ENCODE measurements at regions not wholly inside any gene's neighbourhood (a gene's known extent, or its start where the extent isn't known, plus 50 kb on each side); places are given as distances from the start of the nearest gene placed in this dataset.
A peak's percentile ranks its signal among the peaks of the same experiment; 100 is the strongest.
"Not testable (repeated sequence)": the region's sequence is repeated elsewhere in the genome, so short reads cannot be mapped to it uniquely, and the experiment has no call there.

DNA sequence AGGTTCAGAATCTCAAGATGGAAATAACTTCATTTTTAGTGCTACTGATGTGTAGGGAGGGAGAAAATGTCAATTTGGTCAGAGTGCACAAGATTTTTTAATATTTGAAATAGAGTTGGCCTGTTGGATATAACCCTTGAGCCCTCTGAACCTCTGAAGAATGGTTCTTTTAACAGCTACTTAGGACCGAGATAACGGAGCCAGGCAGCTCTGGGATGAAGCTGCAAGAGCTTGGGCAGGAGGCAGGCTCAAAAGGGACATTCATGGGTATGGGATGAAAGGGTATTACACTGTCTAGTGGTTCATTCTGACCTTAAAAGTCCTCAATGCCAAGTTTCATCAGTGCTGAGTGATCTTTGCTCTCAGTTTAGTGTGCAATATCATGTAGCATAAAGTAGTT lies 111.4 kb upstream of the CPHXL start:
- no peak for DNase-seq

GRCh38 chr16:75841517-75841916 lies 115.2 kb upstream of the CPHXL start:
- DNase-seq = no peak

GRCh38 chr16:75847172-75847571 lies 120.9 kb upstream of the CPHXL start:
- DNase-seq = no peak

GRCh38 chr16:75854152-75854551 lies 127.9 kb upstream of the CPHXL start:
- no peak for DNase-seq

GRCh38 chr16:75860326-75861053 lies 134.2 kb upstream of the CPHXL start:
- no peak for DNase-seq

- DNase-seq = no peak
Observed at GRCh38 chr16:75861311-75862097, 135.2 kb upstream of the CPHXL start.

GRCh38 chr16:75862098-75862386 lies 135.8 kb upstream of the CPHXL start:
- DNase-seq = no peak

DNA sequence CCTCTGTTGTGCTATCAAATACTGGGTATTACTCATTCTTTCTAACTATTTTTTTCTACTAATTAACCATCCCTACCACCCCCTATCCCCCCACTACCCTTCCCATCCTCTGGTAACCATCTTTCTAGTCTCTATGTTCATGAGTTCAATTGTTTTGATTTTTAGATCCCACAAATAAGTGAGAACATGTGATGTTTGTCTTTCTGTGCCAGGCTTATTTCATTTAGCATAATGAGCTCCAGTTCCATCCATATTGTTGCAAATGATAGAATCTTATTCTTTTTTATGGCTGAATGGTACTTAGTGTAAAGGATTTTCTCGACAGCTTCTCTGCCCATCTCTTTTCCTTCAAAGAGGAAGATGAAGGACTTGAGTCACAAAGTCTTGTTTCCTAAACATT lies 138.0 kb upstream of the CPHXL start:
- no peak for DNase-seq

DNA sequence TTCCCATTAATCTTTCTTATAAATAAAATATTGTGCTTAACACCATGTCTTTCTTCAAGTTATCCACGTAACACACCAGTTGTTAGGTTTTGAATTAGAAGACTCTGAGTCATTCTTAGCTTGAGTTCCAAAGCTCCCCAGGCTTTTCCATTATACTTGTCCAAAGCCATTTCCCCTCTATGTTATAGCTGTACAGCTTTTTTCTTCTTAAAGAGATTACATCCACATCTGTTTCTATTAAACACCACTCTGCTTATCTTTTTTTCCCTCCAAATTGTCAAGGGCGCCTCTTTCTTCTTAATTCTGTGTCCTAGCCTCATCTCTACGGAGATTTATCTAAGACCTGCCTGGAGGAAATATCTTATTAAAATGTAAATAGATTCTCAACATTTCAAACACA lies 139.4 kb upstream of the CPHXL start:
- no peak for DNase-seq

DNA sequence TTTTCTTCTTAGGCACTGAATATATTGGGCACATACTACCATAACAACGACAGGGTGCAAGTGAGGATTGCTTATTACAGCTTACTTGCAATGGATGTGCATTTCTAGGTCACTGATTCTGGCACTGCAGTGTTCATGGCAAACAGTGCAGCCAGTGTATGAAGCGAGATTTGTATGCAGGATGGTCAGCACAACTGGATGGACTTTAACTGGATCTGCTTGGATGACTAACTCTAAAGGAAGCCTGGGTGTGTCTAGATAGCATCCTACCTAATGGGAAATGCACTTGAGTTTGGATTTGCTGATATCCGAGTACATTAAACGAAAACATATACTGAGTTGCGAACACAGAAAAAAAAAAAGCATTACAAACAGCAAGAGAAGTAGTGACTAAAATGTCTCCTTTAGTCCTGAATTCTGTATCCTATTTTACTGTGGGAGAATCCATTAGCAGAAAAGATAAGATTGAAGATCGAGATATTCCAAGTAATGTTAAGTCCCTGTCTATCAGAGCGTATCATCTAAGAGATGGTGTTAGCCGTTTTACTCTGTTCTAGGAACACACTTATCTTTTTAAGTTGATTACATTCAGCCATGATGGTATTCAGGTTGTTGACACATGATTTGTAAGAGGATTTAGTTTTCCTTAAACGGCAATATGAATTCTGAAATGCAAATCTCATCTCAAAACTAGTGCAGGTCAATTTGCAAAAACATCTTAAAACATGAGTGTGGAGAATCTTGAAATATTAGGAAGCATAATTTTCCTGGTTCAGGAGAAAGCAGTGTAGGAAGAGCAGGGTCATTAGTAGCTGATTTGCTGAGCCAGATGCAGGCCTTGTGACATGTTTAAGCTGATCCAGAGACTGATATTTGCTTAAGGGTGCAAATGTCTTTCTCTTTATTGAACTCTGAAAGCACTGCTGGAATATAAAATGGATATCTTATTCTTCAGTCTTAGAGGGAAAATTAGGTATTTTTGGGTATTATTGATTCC lies 142.6 kb upstream of the CPHXL start:
- DNase-seq = no peak

- not testable (repeated sequence) for DNase-seq
Observed at GRCh38 chr16:75881280-75881679, 155.0 kb upstream of the CPHXL start.

GRCh38 chr16:75899163-75899562 lies 172.9 kb upstream of the CPHXL start:
- DNase-seq = no peak

- DNase-seq = no peak
Observed at GRCh38 chr16:75908331-75909117, 182.2 kb upstream of the CPHXL start.

- peak; percentile 3 for DNase-seq
Observed at GRCh38 chr16:75909746-75910145, 183.5 kb upstream of the CPHXL start.

DNA sequence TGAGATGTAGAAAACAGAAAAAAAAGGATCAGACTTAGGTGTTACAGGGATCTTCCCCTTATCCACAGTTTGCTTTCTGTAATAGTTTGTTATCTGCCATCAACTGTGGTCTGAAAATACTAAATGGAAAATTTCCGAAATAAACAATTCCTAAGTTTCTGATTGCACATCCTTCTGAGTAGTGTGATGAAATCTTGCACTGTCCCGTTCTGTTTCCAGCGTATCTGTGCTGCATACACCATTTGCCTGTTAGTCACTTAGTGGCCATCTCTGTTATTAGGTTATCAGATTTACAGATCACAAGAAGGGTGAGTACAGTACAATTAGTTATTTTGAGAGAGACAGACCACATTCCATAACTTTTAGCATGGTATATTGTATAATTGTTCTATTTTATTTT lies 185.6 kb upstream of the CPHXL start:
- no peak for DNase-seq

- DNase-seq = no peak
Observed at GRCh38 chr16:75913958-75914357, 187.7 kb upstream of the CPHXL start.

GRCh38 chr16:75916451-75916850 lies 190.2 kb upstream of the CPHXL start:
- no peak for DNase-seq

- no peak for DNase-seq
Observed at GRCh38 chr16:75918109-75918508, 191.8 kb upstream of the CPHXL start.

- no peak for DNase-seq
Observed at GRCh38 chr16:75919664-75920063, 193.4 kb upstream of the CPHXL start.

GRCh38 chr16:75921281-75921680 lies 195.0 kb upstream of the CPHXL start:
- no peak for DNase-seq

DNA sequence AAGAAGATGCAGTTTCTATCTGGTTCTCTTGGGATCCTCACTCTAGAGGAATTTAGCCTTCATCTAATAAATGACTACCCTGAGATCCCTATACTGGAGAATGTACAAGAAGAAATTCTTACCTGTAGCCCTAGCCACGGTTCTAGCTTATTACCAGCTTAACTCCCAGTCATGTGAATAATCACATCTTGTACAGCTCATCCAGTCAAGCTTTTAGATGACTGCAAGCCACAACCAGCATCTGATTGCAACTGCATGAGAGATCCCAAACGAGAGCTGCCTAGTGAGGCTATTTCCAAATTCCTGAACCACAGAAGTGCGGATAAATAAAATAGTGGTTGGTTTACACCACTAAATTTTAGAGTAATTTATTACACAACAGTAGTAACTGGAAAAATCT lies 196.0 kb upstream of the CPHXL start:
- no peak for DNase-seq

DNA sequence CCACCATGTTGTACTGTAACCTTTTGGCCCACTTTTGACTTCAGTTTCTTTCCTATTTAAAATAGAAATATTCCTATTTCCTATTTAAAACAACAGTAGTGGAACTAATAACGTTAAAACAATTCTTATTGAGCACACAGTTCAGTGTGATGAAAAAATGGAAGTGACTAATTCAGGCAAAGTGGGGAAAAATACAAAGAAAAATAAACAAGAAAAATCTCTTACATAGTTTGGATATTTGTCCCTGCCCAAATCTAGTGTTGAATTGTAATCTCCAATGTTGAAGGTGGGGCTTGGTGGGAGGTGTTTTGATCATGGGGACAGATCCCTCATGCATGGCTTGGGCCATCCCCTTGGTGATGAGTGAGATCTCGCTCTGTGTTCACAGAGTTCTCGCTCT lies 198.1 kb upstream of the CPHXL start:
- no peak for DNase-seq

DNA sequence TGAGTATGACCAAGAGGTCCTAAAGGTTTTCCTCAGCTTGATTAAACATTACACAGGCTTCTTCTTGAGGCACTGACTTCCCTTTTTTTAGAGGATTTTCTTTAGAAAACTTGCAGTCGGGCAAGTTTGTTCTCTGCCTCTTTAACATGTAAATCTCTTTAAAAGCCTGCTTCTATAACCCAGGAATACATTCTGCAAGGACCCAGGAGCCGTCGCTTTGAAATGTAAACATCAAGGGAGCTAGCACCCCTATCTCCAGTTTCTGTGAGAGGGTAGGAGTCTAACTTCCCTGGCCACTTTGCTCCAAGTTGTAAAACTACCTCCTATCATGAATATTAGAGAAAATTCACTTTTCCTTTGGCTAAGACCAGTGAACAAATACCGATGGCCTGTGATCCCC lies 201.5 kb upstream of the CPHXL start:
- DNase-seq = no peak

Data from activated gamma-delta T cell treated with Interleukin-2 at 50 U/mL for 16 hours (primary cell).